Neural progenitor cell (in vitro differentiated cells): ENCODE measurements at regions not wholly inside any gene's neighbourhood (a gene's known extent, or its start where the extent isn't known, plus 50 kb on each side); places are given as distances from the start of the nearest gene placed in this dataset.

Experiments used
- CTCF ChIP-seq: fragments of 200-600 bp; sonication (generic); IDR thresholded peaks from 2 replicates; pipeline ENCODE4 v1.5.1; 2017; ENCODE audit warnings: antibody characterized with exemption, mild to moderate bottlenecking
- EZH2 ChIP-seq: fragments of 200-600 bp; sonication (generic); IDR thresholded peaks from 2 replicates; pipeline ENCODE4 v1.6.1; 2017; ENCODE audit warnings: antibody characterized with exemption, mild to moderate bottlenecking, moderate library complexity
- EZH2phosphoT487 ChIP-seq: fragments of 200-600 bp; sonication (generic); IDR thresholded peaks from 2 replicates; pipeline ENCODE4 v1.6.1; 2017; ENCODE audit warnings: antibody characterized with exemption

- TF ChIP-seq CTCF (no peak), EZH2 (no peak), EZH2phosphoT487 (no peak)
Observed at GRCh38 chr20:17868151-17868550, 100.4 kb downstream of the SNX5 start.
